ENCODE measurements at regions not wholly inside any gene's neighbourhood (a gene's known extent, or its start where the extent isn't known, plus 50 kb on each side); places are given as distances from the start of the nearest gene placed in this dataset.

GRCh38 chr2:126172631-126173184 is 483.2 kb upstream of the GYPC start:
- H3K4me1 ChIP-seq (ENCODE audit: insufficient read depth), result peaks cover 4% of the 10 kb centered on the region
- no peaks in the 10 kb centered on the region for H3K27me3 ChIP-seq
- no peak for DNase-seq (ENCODE audit: low spot score)
- H3K9me3 ChIP-seq (ENCODE audit: low read depth), result no peaks in the 10 kb centered on the region
- H3K4me3 ChIP-seq, result no peak overlapping the region
- no peaks in the 10 kb centered on the region for H3K79me2 ChIP-seq
- H4K20me1 ChIP-seq (ENCODE audit: insufficient read depth, poor library complexity, severe bottlenecking), result no peaks in the 10 kb centered on the region
- no peak overlapping the region for H3K27ac ChIP-seq
- no peak overlapping the region for H2AFZ ChIP-seq
- H3K9me2 ChIP-seq (replicated peaks; ENCODE audit: insufficient read depth), result no peaks in the 10 kb centered on the region
- WGBS (ENCODE audit: low lambda C conversion rate, missing lambda C conversion rate), result 80% methylated on average over 6 of the region's 6 CpGs
- no peak overlapping the region for H3K4me2 ChIP-seq
- no peak for TF ChIP-seq EZH2phosphoT487 (IDR thresholded peaks at IDR 0.05; ENCODE audit: low read depth, severe bottlenecking, unreplicated experiment)
- no peak for TF ChIP-seq EZH2 (IDR thresholded peaks at IDR 0.05; ENCODE audit: borderline replicate concordance)
- no peak for TF ChIP-seq CTCF (IDR thresholded peaks at IDR 0.05; ENCODE audit: poor library complexity)
- H3K36me3 ChIP-seq (replicated peaks; ENCODE audit: insufficient read depth, low read depth), result no peaks in the 10 kb centered on the region

DNA sequence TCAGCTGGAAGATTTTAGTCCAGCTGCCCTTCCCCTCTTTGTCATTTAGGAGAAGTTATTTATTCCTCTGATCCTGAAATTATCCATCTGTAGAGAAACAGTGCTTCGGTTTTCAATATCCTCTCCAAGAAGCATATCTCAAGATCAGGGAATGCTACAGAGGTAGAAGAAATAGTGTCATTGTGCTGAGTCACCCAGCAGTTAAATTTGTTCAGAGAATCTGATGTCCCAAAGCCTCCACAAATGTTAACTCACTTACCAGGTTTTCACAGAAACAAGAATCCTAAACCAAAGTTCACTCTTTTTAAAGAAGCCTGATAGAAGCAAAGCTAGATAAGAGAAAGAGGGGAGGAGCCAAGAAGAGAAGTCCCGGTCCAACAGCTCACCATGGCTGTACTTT is 480.7 kb upstream of the GYPC start:
- Histone ChIP-seq H2AFZ (no peak overlapping the region), H3K4me2 (no peak overlapping the region), H4K20me1 (ENCODE audit: insufficient read depth, poor library complexity, severe bottlenecking) (no peaks in the 10 kb centered on the region), H3K27me3 (no peaks in the 10 kb centered on the region), H3K9me2 (replicated peaks; ENCODE audit: insufficient read depth) (no peaks in the 10 kb centered on the region), H3K4me1 (ENCODE audit: insufficient read depth) (peaks cover 4% of the 10 kb centered on the region), H3K9me3 (ENCODE audit: low read depth) (no peaks in the 10 kb centered on the region), H3K79me2 (no peaks in the 10 kb centered on the region), H3K4me3 (no peak overlapping the region), H3K36me3 (replicated peaks; ENCODE audit: insufficient read depth, low read depth) (no peaks in the 10 kb centered on the region), H3K27ac (no peak overlapping the region)
- DNase-seq (ENCODE audit: low spot score), result peak; percentile 12
- TF ChIP-seq EZH2phosphoT487 (IDR thresholded peaks at IDR 0.05; ENCODE audit: low read depth, severe bottlenecking, unreplicated experiment) (no peak), EZH2 (IDR thresholded peaks at IDR 0.05; ENCODE audit: borderline replicate concordance) (no peak), CTCF (IDR thresholded peaks at IDR 0.05; ENCODE audit: poor library complexity) (no peak)
- WGBS (ENCODE audit: low lambda C conversion rate, missing lambda C conversion rate), result 56% methylated on average over 2 of the region's 2 CpGs

DNA sequence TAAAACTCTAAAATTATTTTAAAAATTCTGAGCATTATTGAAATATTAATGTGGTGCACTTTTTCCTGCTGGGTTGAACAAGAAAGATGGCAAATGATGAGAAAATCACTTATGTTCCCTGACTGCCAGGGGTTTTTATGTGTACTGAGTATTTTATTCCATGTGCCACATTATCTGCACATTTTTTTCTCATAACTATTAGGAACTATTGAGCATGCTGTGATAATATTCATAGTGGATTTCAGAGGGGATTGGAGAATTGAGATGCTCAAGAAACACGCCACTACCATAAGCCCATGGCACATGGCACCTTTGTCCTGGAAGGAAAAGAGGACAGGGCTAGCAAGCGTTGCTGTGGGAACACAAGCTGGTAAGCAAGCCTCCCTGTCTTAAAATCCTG is 478.5 kb upstream of the GYPC start:
- no peaks in the 10 kb centered on the region for H3K36me3 ChIP-seq (replicated peaks; ENCODE audit: insufficient read depth, low read depth)
- TF ChIP-seq EZH2 (IDR thresholded peaks at IDR 0.05; ENCODE audit: borderline replicate concordance) (no peak), CTCF (IDR thresholded peaks at IDR 0.05; ENCODE audit: poor library complexity) (no peak), EZH2phosphoT487 (IDR thresholded peaks at IDR 0.05; ENCODE audit: low read depth, severe bottlenecking, unreplicated experiment) (no peak)
- WGBS (ENCODE audit: low lambda C conversion rate, missing lambda C conversion rate), result 98% methylated on average over 2 of the region's 2 CpGs
- H3K4me1 ChIP-seq (ENCODE audit: insufficient read depth), result peaks cover 4% of the 10 kb centered on the region
- H3K27me3 ChIP-seq, result no peaks in the 10 kb centered on the region
- H3K9me2 ChIP-seq (replicated peaks; ENCODE audit: insufficient read depth), result no peaks in the 10 kb centered on the region
- no peak overlapping the region for H3K4me2 ChIP-seq
- no peak for DNase-seq (ENCODE audit: low spot score)
- H3K27ac ChIP-seq, result no peak overlapping the region
- H3K9me3 ChIP-seq (ENCODE audit: low read depth), result no peaks in the 10 kb centered on the region
- no peaks in the 10 kb centered on the region for H3K79me2 ChIP-seq
- H4K20me1 ChIP-seq (ENCODE audit: insufficient read depth, poor library complexity, severe bottlenecking), result no peaks in the 10 kb centered on the region
- no peak overlapping the region for H3K4me3 ChIP-seq
- no peak overlapping the region for H2AFZ ChIP-seq

DNA sequence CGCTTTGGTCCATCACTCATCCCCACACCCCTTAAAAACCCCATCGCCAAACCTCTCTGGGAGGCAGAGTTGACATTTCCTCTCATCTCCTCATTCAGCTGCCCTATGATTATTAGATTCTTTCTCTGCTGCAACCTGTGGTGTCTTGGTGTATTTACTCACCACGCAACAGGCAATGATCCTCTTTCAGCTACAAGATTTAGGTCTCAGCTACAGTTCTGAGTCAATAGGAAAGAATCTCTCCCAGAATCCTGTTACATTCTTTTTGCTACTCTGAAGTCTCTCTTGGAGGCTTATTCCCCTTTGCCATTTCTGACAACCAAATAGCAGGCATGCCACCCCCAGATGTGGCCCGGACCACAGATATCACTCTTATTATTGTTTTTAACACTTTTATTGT is 468.3 kb upstream of the GYPC start:
- H4K20me1 ChIP-seq (ENCODE audit: insufficient read depth, poor library complexity, severe bottlenecking), result no peaks in the 10 kb centered on the region
- no peaks in the 10 kb centered on the region for H3K36me3 ChIP-seq (replicated peaks; ENCODE audit: insufficient read depth, low read depth)
- H3K79me2 ChIP-seq, result no peaks in the 10 kb centered on the region
- no peaks in the 10 kb centered on the region for H3K9me2 ChIP-seq (replicated peaks; ENCODE audit: insufficient read depth)
- 75% methylated on average over 4 of the region's 4 CpGs for WGBS (ENCODE audit: low lambda C conversion rate, missing lambda C conversion rate)
- TF ChIP-seq CTCF (IDR thresholded peaks at IDR 0.05; ENCODE audit: poor library complexity) (no peak), EZH2 (IDR thresholded peaks at IDR 0.05; ENCODE audit: borderline replicate concordance) (no peak), EZH2phosphoT487 (IDR thresholded peaks at IDR 0.05; ENCODE audit: low read depth, severe bottlenecking, unreplicated experiment) (no peak)
- no peak overlapping the region for H2AFZ ChIP-seq
- no peaks in the 10 kb centered on the region for H3K4me1 ChIP-seq (ENCODE audit: insufficient read depth)
- H3K4me3 ChIP-seq, result no peak overlapping the region
- H3K27me3 ChIP-seq, result no peaks in the 10 kb centered on the region
- no peak overlapping the region for H3K27ac ChIP-seq
- no peak for DNase-seq (ENCODE audit: low spot score)
- no peaks in the 10 kb centered on the region for H3K9me3 ChIP-seq (ENCODE audit: low read depth)
- H3K4me2 ChIP-seq, result no peak overlapping the region
